Heart left ventricle (tissue), 16 donors: ENCODE measurements at regions not wholly inside any gene's neighbourhood (a gene's known extent, or its start where the extent isn't known, plus 50 kb on each side); places are given as distances from the start of the nearest gene placed in this dataset.
"Not testable (repeated sequence)": the region's sequence is repeated elsewhere in the genome, so short reads cannot be mapped to it uniquely, and the experiment has no call there.

Source experiments
- ATAC-seq, 4 donors: fragments of 200-7000 bp; cut with Tn5 transposase; one replicate each; pipeline ENCODE4 v1.9.1; 2020 to 2022; ENCODE audit warnings: moderate library complexity in 4 of 4, mild to moderate bottlenecking in 3 of 4, moderate number of reproducible peaks in 1 of 4
- DNase-seq, 5 donors: peaks; one replicate each; pipeline ENCODE4 v3.0.0-alpha.2; 2020
- H3K27ac ChIP-seq, 12 donors: fragments of 200-600 bp; sonication (generic) in 4 of 12; one replicate each; pipeline versions ENCODE4 v1.5.0 to v1.8.0; 2016 to 2022; ENCODE audit warnings: mild to moderate bottlenecking in 2 of 12
- H3K27me3 ChIP-seq, 9 donors: fragments of 200-600 bp; sonication (generic) in 2 of 9; one replicate each; pipeline versions ENCODE4 v1.5.1 to v1.8.0; 2016 to 2022; ENCODE audit warnings: mild to moderate bottlenecking in 3 of 9
- H3K36me3 ChIP-seq, 9 donors: fragments of 200-600 bp; sonication (generic) in 2 of 9; one replicate each; pipeline versions ENCODE4 v1.5.0 to v1.8.0; 2018 to 2022; ENCODE audit warnings: mild to moderate bottlenecking in 2 of 9
- H3K4me1 ChIP-seq, 12 donors: fragments of 200-600 bp; sonication (generic) in 4 of 12; one replicate each; pipeline versions ENCODE4 v1.5.0 to v1.8.0; 2016 to 2022; ENCODE audit warnings: mild to moderate bottlenecking in 3 of 12
- H3K4me3 ChIP-seq, 12 donors: fragments of 200-600 bp; sonication (generic) in 4 of 12; one replicate each; pipeline versions ENCODE4 v1.5.0 to v1.8.0; 2017 to 2022; ENCODE audit warnings: mild to moderate bottlenecking in 9 of 12, moderate library complexity in 4 of 12
- H3K9me3 ChIP-seq, 12 donors: fragments of 200-600 bp; sonication (generic) in 4 of 12; one replicate each; pipeline versions ENCODE4 v1.5.0 to v1.8.0; 2016 to 2022; ENCODE audit warnings: mild to moderate bottlenecking in 1 of 12
- CTCF ChIP-seq, 12 donors: fragments of 200-600 bp; sonication (generic) in 4 of 12; IDR thresholded peaks; one replicate each; pipeline versions ENCODE4 v1.5.0 to v1.8.0; 2018 to 2022; ENCODE audit warnings: antibody characterized with exemption in 12 of 12, mild to moderate bottlenecking in 5 of 12
- POLR2A ChIP-seq, 2 donors: fragments of 450-650 bp; IDR thresholded peaks; one replicate each; pipeline ENCODE4 v1.6.1; 2017; ENCODE audit warnings: antibody characterized with exemption in 2 of 2, mild to moderate bottlenecking in 2 of 2, moderate library complexity in 2 of 2
- WGBS, 4 donors: extraction: QIAGEN DNeasy Blood & Tissue Kit in 2 of 4; methylation state at CpG; one replicate each; pipeline versions ENCODE4 v1.1.5 to v1.1.7; 2013 to 2018; 5-methylcytosine and 5-hydroxymethylcytosine counted together
- intact Hi-C, 10 donors: fragments of 100-400 bp; cut with DNase I; formaldehyde crosslinking; loops; one replicate each; pipeline versions ENCODE4 v1.11.1 to v1.14.2; 2022
- donor health status: ischemic (EF 13 %, LVEDD 7.1; RV severe dilation, severe dysfunction).
- donor health status: healthy with polysubstance abuse.
- donor health status: DM: no; HTN: yes; CAD: no.
- donor health status: DM: no; HTN: no; CAD: no.
- donor health status: ischemic (EF 25% LVEDD 6.9; RV normal size, moderate dysfunction).
- donor health status: ischemic (EF 25% LVEDD 5.7; RV mildly dilated, moderate dysfunction).
- donor health status: healthy.
- donor health status: DM: yes; HTN: yes; CAD: no.
- donor health status: ischemic (EF 35%, LVEDD 5.7; RV mildly dilated, moderate dysfunction).
- donor health status: nonischemic (EF 11% LVEDD 7.7; RV severe dilation, severe dysfunction).
- donor health status: DM: yes; HTN: yes; CAD: no.
- donor health status: PGD.
- donor health status: ischemic (EF 29% LVEDD 5.4; RV normal size, mild dysfunction).
- donor health status: nonischemic (EF 23%, LVEDD 6.1; RV moderate dilation, normal function).

- DNase-seq, H3K27me3 ChIP-seq, intact Hi-C loops, H3K9me3 ChIP-seq, H3K4me1 ChIP-seq, ATAC-seq, H3K4me3 ChIP-seq, H3K36me3 ChIP-seq, H3K27ac ChIP-seq: not testable (repeated sequence)
- 94 to 97% (median 95%) methylated on average over 21 to 36 of the region's 36 CpGs for WGBS, 4 donors
Measured at GRCh38 chr6:4725136-4725760, 51.0 kb upstream of the CDYL start.

- intact Hi-C loops, ATAC-seq, H3K27me3 ChIP-seq, H3K4me3 ChIP-seq, H3K36me3 ChIP-seq, DNase-seq, H3K4me1 ChIP-seq, H3K9me3 ChIP-seq, H3K27ac ChIP-seq: not testable (repeated sequence)
- 87 to 93% (median 92%) methylated on average over 7 of the region's 7 CpGs for WGBS, 4 donors
Measured at GRCh38 chr6:4724727-4725126, 51.5 kb upstream of the CDYL start.

GRCh38 chr6:4723383-4723782, 52.8 kb upstream of the CDYL start:
- TF ChIP-seq CTCF (IDR thresholded peaks at IDR 0.05) (no peak), POLR2A (IDR thresholded peaks at IDR 0.05) (no peak)
- Histone ChIP-seq H3K27ac (no peak overlapping the region), H3K36me3 (no peaks in the 10 kb centered on the region), H3K27me3 (no peaks in the 10 kb centered on the region), H3K9me3 (no peaks in the 10 kb centered on the region), H3K4me1 (peaks cover 0 to 3% (median 0%) of the 10 kb centered on the region in 12 donors), H3K4me3 (no peak overlapping the region)
- ATAC-seq = no peak
- intact Hi-C loops = no loop called here
- no peak for DNase-seq
- 57 to 69% (median 68%) methylated on average over 6 of the region's 6 CpGs for WGBS, 4 donors

GRCh38 chr6:4721368-4721767, 54.8 kb upstream of the CDYL start:
- H3K9me3 ChIP-seq, intact Hi-C loops, DNase-seq, H3K4me1 ChIP-seq, H3K27ac ChIP-seq, H3K4me3 ChIP-seq, ATAC-seq, H3K27me3 ChIP-seq, H3K36me3 ChIP-seq: not testable (repeated sequence)
- 82 to 87% (median 86%) methylated on average over 4 of the region's 4 CpGs for WGBS, 4 donors

GRCh38 chr6:4719491-4719890, 56.7 kb upstream of the CDYL start:
- Histone ChIP-seq H3K27me3 (no peaks in the 10 kb centered on the region), H3K9me3 (no peaks in the 10 kb centered on the region)
- ATAC-seq = no peak

More at GRCh38 chr6:4719491-4719890, 56.7 kb upstream of the CDYL start:
- Histone ChIP-seq H3K27ac (no peak overlapping the region), H3K36me3 (no peaks in the 10 kb centered on the region), H3K4me3 (no peak overlapping the region), H3K4me1 (no peaks in the 10 kb centered on the region)
- DNase-seq = no peak
- 54 to 60% (median 56%) methylated on average over 1 of the region's 1 CpG for WGBS, 4 donors
- intact Hi-C loops = no loop called here
- TF ChIP-seq CTCF (IDR thresholded peaks at IDR 0.05) (no peak), POLR2A (IDR thresholded peaks at IDR 0.05) (no peak)
